KG1 (cell line): ENCODE measurements at regions not wholly inside any gene's neighbourhood (a gene's known extent, or its start where the extent isn't known, plus 50 kb on each side); places are given as distances from the start of the nearest gene placed in this dataset.
"Not testable (repeated sequence)": the region's sequence is repeated elsewhere in the genome, so short reads cannot be mapped to it uniquely, and the experiment has no call there.

ENCODE experiments used
- DNase-seq: peaks from one replicate; lab custom pipeline; 2025; lab: John Stamatoyannopoulos, UW

DNA sequence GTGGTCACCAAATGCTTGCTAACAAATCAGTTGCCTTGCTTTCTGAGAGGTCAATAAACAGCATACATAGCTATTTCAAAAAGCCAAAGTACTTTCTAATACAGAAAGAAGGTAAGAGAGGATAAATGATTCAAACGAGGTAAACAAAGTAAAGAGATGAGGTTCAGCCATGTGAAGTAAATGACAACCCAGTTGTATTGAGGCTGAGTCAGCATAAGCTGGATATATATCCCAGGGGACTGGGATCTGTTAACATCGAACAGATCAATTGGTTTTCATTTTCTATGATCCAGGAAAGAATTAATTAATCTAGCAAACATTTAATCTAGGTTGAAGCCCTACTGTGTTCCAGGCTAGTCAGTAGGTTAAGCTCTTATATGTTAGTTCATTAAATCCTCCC is 97.3 kb upstream of the GRIA3 start:
- DNase-seq: no peak

GRCh38 chrX:123087326-123087725 is 96.8 kb upstream of the GRIA3 start:
- DNase-seq: no peak

DNA sequence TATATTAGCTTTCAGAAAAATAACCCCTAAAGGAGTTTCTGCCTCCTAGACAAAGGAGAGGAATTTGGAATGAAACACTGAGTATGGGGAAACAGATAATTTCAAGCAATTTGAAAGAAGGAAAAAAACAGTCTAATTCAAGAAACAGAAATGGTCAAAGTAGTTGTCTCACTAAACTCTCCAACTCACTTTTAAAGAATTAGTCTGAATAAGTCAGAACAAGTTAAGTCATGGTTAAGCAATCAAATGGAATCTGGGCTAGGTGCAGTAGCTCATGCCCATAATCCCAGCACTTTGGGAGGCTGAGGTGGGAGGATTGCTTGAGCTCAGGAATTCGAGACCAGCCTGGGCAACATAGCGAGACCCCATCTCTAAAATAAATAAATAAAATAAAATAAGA is 95.7 kb upstream of the GRIA3 start:
- DNase-seq: no peak

DNA sequence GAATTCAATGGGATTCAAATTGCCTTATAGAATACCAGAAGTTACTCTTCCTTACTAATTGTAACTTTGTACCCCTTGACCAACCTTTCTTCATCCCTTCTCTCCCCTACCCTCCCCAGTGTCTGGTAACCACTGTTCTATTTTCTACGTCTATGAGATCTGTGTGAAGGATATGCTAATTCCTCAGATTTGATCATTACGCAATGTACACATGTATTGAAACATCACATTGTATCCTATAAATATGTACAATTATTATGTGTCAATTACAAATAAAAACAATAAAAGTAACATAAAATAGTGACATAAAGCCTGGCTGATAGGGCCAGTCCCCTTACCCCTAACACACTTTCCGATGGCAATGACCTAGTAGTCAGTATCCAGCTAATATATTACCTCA is 95.1 kb upstream of the GRIA3 start:
- no peak for DNase-seq

DNA sequence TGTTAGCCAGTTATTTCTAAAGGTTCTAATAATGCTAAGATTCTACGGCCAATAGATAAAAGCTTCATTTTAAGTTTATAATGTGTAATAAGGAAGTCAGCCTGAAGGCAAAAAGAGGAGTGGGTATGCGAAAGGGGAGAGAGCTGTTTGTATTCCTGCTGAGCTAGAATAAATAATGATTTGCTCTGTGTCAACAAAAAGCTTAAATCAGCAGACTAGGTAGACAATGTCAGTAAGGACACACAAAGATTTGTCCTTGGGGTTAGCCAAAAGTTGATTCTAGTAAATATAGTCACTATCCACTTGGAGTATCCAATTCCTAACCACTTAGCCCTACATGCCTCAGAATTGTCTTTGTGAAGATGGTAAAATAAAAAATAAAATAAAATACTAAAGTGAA is 90.3 kb upstream of the GRIA3 start:
- no peak for DNase-seq

DNA sequence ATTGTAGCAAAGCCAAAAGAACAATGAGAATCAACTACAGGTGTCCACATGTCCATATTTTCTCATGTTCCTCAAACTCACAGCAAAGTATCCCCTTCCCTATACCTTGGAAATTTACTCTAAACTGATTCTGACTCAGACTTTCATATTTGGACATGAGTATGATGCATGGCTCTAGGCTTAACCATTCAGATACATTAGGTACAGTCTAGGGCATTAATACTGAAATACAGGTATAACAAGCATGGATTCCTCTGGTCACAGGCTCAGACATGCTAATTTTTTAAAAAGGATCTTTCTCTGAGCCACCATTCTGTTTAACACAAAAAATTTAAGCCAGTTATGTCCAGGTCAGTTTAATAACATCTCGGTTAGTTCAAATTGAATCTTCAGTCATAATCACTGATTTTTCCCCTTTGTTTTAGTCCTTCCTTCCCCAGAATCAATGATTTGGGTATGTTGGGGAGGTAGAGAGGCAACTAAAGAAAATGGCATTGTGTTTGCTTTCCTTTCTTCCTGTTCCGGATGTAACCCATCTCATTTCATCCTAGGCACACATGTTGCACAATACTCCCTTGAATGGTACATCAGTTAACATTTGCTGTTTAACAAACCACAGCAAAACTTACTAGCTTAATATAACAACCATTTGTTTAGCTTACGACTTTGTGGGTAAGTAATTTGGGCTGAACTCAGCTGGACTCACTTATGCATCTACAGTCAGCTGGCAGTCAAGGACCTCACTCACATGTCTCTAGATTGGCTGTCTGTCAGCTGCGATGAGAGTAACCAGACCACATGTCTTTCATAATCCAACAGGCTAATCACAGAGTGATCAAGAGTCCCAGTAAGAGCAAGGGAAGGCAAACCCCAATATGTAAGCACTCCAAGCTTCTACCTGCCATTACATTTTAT is 75.3 kb upstream of the GRIA3 start:
- DNase-seq: no peak

GRCh38 chrX:123121241-123121640 is 62.8 kb upstream of the GRIA3 start:
- DNase-seq: no peak

DNA sequence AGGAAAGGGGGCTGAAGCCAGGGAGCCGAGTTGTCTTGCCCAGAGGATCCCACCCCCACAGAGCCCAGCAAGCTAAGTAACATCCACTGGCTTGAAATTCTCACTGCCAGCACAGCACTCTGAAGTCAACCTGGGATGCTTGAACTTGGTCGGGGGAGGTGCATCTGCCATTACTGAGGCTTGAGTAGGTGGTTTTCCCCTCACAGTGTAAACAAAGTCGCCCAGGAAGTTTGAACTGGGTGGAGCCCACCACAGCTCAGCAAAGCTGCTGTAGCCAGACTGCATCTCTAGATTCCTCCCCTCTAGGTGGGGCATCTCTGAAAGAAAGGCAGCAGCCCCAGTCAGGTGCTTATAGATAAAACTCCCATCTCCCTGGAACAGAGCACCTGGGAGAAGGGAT is 54.3 kb upstream of the GRIA3 start:
- not testable (repeated sequence) for DNase-seq
